HEK293 (cell line): ENCODE measurements at regions not wholly inside any gene's neighbourhood (a gene's known extent, or its start where the extent isn't known, plus 50 kb on each side); places are given as distances from the start of the nearest gene placed in this dataset.

Experiments used
- SALL2 ChIP-seq: fragments of 450-650 bp; formaldehyde crosslinking; IDR thresholded peaks from 2 replicates; pipeline ENCODE4 v1.5.0; 2017; ENCODE audit warnings: missing biosample characterization, mild to moderate bottlenecking, missing genetic modification characterization, borderline replicate concordance
- YY1 ChIP-seq: fragments of 450-650 bp; formaldehyde crosslinking; IDR thresholded peaks from 2 replicates; pipeline ENCODE4 v1.5.1; 2018; ENCODE audit warnings: missing biosample characterization, missing genetic modification characterization
- ZIC2 ChIP-seq: fragments of 450-650 bp; formaldehyde crosslinking; IDR thresholded peaks from 2 replicates; pipeline ENCODE4 v1.5.1; 2016; ENCODE audit warnings: missing biosample characterization, missing genetic modification characterization
- ZNF239 ChIP-seq: fragments of 450-650 bp; formaldehyde crosslinking; IDR thresholded peaks from 2 replicates; pipeline ENCODE4 v1.5.1; 2016; ENCODE audit warnings: missing biosample characterization, missing genetic modification characterization
- ZNF274 ChIP-seq, 2 experiments: fragments of 200-500 bp in 1 of 2; fragments of 450-650 bp in 1 of 2; sonication (Bioruptor generic) in 1 of 2; formaldehyde crosslinking in 1 of 2; IDR thresholded peaks; 2 replicates each; pipeline versions ENCODE4 v1.5.1 to v1.6.1; 2014 to 2016; ENCODE audit warnings: borderline replicate concordance in 1 of 2, inconsistent platforms in 1 of 2, low read length in 1 of 2, missing biosample characterization in 1 of 2, missing genetic modification characterization in 1 of 2
- ZNF501 ChIP-seq: fragments of 450-650 bp; formaldehyde crosslinking; IDR thresholded peaks from 2 replicates; pipeline ENCODE4 v1.5.1; 2016; ENCODE audit warnings: missing biosample characterization, missing genetic modification characterization
- ZNF561 ChIP-seq: fragments of 450-650 bp; IDR thresholded peaks from 2 replicates; pipeline ENCODE4 v1.5.1; 2018; ENCODE audit warnings: missing biosample characterization, missing genetic modification characterization, borderline replicate concordance
- TF ChIP-seq, protein P1 (sequence below): fragments of 450-650 bp; formaldehyde crosslinking; IDR thresholded peaks from 2 replicates; pipeline ENCODE4 v1.5.1; 2016; ENCODE audit warnings: missing biosample characterization, missing genetic modification characterization
- TF ChIP-seq, protein P2 (sequence below): fragments of 450-650 bp; formaldehyde crosslinking; IDR thresholded peaks from 2 replicates; pipeline ENCODE4 v1.5.1; 2016; ENCODE audit warnings: missing biosample characterization, missing genetic modification characterization
- TF ChIP-seq, protein P3 (sequence below): fragments of 450-650 bp; formaldehyde crosslinking; IDR thresholded peaks from 2 replicates; pipeline ENCODE4 v1.5.1; 2016; ENCODE audit warnings: missing biosample characterization, missing genetic modification characterization
- TF ChIP-seq, protein P4 (sequence below): fragments of 450-650 bp; formaldehyde crosslinking; IDR thresholded peaks from 2 replicates; pipeline ENCODE4 v1.5.1; 2016; ENCODE audit warnings: missing biosample characterization, missing genetic modification characterization

DNA sequence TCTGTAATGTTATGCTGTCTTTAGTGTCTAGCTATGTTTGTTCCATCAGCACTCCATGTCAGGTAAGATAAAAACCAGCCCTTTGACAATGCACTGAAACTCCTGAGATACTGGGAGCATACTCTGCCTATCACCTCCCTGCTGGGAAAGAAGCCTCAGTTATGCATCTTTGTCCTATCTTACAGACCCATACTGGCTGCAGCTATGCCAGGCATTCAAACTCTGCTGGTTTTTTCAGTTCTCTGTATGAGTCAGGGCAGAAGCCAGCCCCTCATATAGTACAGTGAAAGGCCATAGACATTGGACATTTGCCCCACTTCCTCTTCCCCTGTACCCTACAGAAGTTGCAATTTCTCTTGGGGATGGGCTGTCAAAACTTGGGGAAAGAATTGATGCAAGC is 181.1 kb upstream of the RGPD4 start:
- TF ChIP-seq ZNF239 (tag by site-specific recombination) (no peak), YY1 (tag by site-specific recombination) (no peak), ZNF561 (no peak), ZIC2 (no peak), ZNF501 (no peak), SALL2 (no peak), ZNF274 (IDR thresholded peaks at IDR 0.05; ENCODE audit: low read length) (no peak), ZNF274 (tag by site-specific recombination; IDR thresholded peaks at IDR 0.05; ENCODE audit: borderline replicate concordance) (no peak)
- TF ChIP-seq, protein P1, sequence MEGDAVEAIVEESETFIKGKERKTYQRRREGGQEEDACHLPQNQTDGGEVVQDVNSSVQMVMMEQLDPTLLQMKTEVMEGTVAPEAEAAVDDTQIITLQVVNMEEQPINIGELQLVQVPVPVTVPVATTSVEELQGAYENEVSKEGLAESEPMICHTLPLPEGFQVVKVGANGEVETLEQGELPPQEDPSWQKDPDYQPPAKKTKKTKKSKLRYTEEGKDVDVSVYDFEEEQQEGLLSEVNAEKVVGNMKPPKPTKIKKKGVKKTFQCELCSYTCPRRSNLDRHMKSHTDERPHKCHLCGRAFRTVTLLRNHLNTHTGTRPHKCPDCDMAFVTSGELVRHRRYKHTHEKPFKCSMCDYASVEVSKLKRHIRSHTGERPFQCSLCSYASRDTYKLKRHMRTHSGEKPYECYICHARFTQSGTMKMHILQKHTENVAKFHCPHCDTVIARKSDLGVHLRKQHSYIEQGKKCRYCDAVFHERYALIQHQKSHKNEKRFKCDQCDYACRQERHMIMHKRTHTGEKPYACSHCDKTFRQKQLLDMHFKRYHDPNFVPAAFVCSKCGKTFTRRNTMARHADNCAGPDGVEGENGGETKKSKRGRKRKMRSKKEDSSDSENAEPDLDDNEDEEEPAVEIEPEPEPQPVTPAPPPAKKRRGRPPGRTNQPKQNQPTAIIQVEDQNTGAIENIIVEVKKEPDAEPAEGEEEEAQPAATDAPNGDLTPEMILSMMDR (tag by site-specific recombination) = no peak
- TF ChIP-seq, protein P2, sequence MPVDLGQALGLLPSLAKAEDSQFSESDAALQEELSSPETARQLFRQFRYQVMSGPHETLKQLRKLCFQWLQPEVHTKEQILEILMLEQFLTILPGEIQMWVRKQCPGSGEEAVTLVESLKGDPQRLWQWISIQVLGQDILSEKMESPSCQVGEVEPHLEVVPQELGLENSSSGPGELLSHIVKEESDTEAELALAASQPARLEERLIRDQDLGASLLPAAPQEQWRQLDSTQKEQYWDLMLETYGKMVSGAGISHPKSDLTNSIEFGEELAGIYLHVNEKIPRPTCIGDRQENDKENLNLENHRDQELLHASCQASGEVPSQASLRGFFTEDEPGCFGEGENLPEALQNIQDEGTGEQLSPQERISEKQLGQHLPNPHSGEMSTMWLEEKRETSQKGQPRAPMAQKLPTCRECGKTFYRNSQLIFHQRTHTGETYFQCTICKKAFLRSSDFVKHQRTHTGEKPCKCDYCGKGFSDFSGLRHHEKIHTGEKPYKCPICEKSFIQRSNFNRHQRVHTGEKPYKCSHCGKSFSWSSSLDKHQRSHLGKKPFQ (tag by site-specific recombination) = no peak
- TF ChIP-seq, protein P3, sequence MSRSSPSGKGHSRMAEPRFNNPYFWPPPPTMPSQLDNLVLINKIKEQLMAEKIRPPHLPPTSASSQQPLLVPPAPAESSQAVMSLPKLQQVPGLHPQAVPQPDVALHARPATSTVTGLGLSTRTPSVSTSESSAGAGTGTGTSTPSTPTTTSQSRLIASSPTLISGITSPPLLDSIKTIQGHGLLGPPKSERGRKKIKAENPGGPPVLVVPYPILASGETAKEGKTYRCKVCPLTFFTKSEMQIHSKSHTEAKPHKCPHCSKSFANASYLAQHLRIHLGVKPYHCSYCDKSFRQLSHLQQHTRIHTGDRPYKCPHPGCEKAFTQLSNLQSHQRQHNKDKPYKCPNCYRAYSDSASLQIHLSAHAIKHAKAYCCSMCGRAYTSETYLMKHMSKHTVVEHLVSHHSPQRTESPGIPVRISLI (tag by site-specific recombination) = no peak
- TF ChIP-seq, protein P4, sequence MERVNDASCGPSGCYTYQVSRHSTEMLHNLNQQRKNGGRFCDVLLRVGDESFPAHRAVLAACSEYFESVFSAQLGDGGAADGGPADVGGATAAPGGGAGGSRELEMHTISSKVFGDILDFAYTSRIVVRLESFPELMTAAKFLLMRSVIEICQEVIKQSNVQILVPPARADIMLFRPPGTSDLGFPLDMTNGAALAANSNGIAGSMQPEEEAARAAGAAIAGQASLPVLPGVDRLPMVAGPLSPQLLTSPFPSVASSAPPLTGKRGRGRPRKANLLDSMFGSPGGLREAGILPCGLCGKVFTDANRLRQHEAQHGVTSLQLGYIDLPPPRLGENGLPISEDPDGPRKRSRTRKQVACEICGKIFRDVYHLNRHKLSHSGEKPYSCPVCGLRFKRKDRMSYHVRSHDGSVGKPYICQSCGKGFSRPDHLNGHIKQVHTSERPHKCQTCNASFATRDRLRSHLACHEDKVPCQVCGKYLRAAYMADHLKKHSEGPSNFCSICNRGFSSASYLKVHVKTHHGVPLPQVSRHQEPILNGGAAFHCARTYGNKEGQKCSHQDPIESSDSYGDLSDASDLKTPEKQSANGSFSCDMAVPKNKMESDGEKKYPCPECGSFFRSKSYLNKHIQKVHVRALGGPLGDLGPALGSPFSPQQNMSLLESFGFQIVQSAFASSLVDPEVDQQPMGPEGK (tag by site-specific recombination) = no peak
